Ishikawa (cell line): ENCODE measurements at regions not wholly inside any gene's neighbourhood (a gene's known extent, or its start where the extent isn't known, plus 50 kb on each side); places are given as distances from the start of the nearest gene placed in this dataset.

Experiments
- CEBPB ChIP-seq: IDR thresholded peaks from 2 replicates; pipeline ENCODE4 v1.6.1; 2012
- CREB1 ChIP-seq: IDR thresholded peaks from 2 replicates; pipeline ENCODE4 v1.6.1; 2012; ENCODE audit warnings: low read depth
- EGR1 ChIP-seq: IDR thresholded peaks from 2 replicates; pipeline ENCODE4 v1.6.1; 2012
- EP300 ChIP-seq: IDR thresholded peaks from 2 replicates; pipeline ENCODE4 v1.6.1; 2012; ENCODE audit warnings: borderline replicate concordance
- FOXM1 ChIP-seq: IDR thresholded peaks from 2 replicates; pipeline ENCODE4 v1.6.1; 2012; ENCODE audit warnings: low read depth, borderline replicate concordance
- NFIC ChIP-seq: IDR thresholded peaks from 2 replicates; pipeline ENCODE4 v1.6.1; 2012
- RAD21 ChIP-seq: IDR thresholded peaks from 2 replicates; pipeline ENCODE4 v1.6.1; 2012; ENCODE audit warnings: low read depth
- REST ChIP-seq: IDR thresholded peaks from 2 replicates; pipeline ENCODE4 v1.6.1; 2012; ENCODE audit warnings: low read depth, mild to moderate bottlenecking
- TAF1 ChIP-seq: IDR thresholded peaks from 2 replicates; pipeline ENCODE4 v1.6.1; 2012; ENCODE audit warnings: low read depth, mild to moderate bottlenecking
- TCF12 ChIP-seq: IDR thresholded peaks from 2 replicates; pipeline ENCODE4 v1.6.1; 2012; ENCODE audit warnings: low read depth
- TEAD4 ChIP-seq: IDR thresholded peaks from 2 replicates; pipeline ENCODE4 v1.6.1; 2012
- YY1 ChIP-seq: IDR thresholded peaks from 2 replicates; pipeline ENCODE4 v1.6.1; 2012; ENCODE audit warnings: low read depth
- ZBTB7A ChIP-seq: IDR thresholded peaks from 2 replicates; pipeline ENCODE4 v1.6.1; 2012; ENCODE audit warnings: low read depth
- TF ChIP-seq, protein P1 (sequence below): IDR thresholded peaks from 2 replicates; pipeline ENCODE4 v1.6.1; 2012
- TF ChIP-seq, protein P2 (sequence below): IDR thresholded peaks from 2 replicates; pipeline ENCODE4 v1.6.1; 2012

DNA sequence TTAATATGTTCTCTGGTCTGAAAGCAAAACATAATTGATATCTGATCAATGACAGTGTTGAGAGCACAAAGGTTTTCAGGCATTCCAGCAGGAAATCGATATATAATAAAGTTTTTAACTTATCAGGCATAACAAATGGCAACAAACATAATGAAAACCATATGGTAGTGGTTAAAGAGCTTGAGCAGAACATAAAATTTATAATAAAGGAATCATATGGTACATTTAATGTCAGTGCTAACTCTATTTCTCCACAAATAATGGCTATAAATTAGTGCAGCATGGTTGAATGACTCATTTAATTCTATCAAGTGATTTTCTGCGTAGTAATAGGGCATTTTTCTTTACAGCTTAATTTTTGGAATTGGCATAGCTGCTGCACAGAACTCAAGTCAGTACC is 306.2 kb downstream of the FSIP2 start:
- TF ChIP-seq TAF1 (no peak), TCF12 (no peak), YY1 (no peak), EP300 (no peak), CREB1 (no peak), EGR1 (no peak), ZBTB7A (no peak), CEBPB (no peak), RAD21 (no peak), REST (no peak), TEAD4 (no peak), NFIC (no peak), FOXM1 (no peak)
- TF ChIP-seq, protein P1, sequence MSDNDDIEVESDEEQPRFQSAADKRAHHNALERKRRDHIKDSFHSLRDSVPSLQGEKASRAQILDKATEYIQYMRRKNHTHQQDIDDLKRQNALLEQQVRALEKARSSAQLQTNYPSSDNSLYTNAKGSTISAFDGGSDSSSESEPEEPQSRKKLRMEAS: no peak
- TF ChIP-seq, protein P2, sequence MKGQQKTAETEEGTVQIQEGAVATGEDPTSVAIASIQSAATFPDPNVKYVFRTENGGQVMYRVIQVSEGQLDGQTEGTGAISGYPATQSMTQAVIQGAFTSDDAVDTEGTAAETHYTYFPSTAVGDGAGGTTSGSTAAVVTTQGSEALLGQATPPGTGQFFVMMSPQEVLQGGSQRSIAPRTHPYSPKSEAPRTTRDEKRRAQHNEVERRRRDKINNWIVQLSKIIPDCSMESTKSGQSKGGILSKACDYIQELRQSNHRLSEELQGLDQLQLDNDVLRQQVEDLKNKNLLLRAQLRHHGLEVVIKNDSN: no peak

DNA sequence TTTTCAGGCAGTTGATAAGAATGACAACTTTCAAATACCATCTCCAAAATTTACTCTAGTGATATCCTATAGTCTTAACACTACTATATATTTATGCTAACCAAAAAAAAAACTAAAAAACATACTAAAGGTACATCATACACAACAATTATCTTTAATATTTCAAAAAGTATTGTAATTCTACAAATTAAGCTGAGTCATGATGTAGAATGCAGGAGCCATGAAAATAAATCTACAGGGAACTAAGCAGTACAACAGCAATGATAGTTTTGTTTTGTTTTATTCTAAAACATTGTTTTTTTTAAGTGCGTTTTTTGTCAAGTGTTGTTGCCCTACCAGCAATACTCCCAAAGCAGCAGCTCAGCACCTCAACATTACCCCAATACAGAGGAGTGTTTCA is 314.3 kb downstream of the FSIP2 start:
- TF ChIP-seq TEAD4: no peak
- TF ChIP-seq ZBTB7A: no peak
- no peak for TF ChIP-seq RAD21
- TF ChIP-seq TAF1: no peak
- TF ChIP-seq, protein P1: no peak
- no peak for TF ChIP-seq CREB1
- TF ChIP-seq EGR1: no peak
- no peak for TF ChIP-seq YY1
- TF ChIP-seq TCF12: no peak
- no peak for TF ChIP-seq FOXM1

DNA sequence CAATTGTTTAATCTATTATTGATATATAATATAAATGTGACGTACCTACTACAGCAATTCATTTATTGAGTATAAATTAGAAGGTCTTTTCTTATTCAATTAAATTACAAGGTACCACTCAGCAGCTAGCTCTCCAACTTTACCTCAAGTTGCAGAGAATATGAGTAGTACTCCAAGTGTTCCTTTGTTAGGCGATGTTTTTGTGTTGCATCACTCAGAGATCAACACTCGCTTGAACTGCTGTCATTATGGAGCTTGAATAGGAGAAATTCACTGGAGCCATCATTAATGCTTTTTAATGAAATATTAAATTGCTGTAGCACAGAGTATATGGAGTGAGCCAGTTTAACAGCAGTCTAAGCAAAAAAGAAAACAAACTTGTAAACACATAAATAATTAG is 320.0 kb downstream of the FSIP2 start:
- TF ChIP-seq ZBTB7A (no peak), FOXM1 (no peak), EGR1 (no peak), REST (no peak), TAF1 (no peak), NFIC (no peak), TCF12 (no peak), CEBPB (no peak), YY1 (no peak), EP300 (no peak), RAD21 (no peak), TEAD4 (no peak), CREB1 (no peak)
- TF ChIP-seq, protein P1: no peak
- TF ChIP-seq, protein P2: no peak

- TF ChIP-seq NFIC (peak; percentile 62), CEBPB (no peak)
Observed at GRCh38 chr2:186059096-186059495, 320.5 kb downstream of the FSIP2 start.

DNA sequence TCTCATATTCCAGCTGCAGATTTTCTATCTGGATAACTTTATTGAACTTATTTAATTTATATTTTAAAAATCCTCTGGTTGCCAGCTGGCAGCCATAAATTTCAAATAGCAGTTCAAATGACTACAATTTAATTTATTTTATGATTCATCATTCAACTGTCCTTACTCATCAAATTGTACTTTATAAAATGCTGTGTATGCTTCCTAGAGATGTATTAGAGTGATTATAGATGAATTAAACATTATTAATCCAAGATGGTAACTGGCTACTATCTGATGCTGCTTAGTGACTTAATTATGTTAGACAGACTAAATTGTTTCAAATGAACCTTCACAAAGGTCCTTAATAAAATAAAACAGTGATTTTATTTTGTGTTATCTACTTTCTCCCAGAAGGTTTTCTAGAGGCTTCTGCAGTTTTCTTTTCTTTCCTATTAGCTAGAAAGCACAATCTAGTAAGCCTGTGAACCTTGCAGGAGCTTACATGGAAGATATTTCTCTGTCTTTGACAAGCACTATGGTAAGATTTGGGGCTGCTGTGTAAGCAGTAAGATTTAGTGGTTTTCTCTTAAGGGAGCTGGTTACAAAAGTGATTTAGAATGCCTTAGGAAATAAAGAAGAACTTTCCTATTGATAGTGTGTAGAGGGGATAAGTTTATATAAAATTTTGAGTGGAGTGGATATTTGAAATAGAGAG is 322.3 kb downstream of the FSIP2 start:
- TF ChIP-seq TCF12 (no peak), YY1 (no peak), RAD21 (no peak), EGR1 (no peak), REST (no peak), ZBTB7A (no peak), TAF1 (no peak), CEBPB (no peak), TEAD4 (no peak)
- TF ChIP-seq, protein P1: no peak
